ENCODE measurements at regions not wholly inside any gene's neighbourhood (a gene's known extent, or its start where the extent isn't known, plus 50 kb on each side); places are given as distances from the start of the nearest gene placed in this dataset.

DNA sequence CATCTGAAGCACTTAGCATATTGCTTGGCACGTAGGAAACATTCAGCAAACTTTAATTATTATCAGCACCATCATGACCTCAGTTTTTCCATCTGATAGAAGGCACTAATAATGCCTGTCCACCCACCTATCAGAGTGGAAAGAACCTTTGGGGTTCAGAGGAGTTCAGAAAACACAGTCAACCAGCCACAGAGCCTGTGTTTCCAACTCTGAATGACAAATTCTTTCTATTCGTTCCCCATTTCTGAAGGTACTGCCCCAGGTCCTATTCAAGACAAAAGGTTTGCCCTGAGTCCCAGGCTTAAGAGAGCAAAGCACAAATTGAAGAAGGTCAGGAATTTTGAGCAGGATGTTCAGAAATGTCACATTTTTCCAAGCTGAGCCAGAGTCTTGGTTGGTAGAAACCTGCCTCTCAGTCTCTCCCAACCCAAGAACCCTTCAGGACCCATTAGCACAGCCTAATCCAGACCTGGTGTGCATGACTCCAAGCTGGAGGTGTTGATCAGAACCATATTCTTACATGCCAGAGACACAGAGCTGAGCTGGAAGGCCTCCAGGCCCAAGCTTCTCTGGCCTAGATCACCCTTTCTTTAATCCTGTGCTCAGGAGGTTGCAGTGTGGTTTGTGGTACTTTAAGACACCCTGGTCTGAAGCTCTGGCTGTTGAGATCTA, 114.4 kb downstream of the TBX5 start:
- no peak overlapping the region for H3K4me3 ChIP-seq
- no peaks in the 10 kb centered on the region for H3K9me3 ChIP-seq
- H3K36me3 ChIP-seq: no peaks in the 10 kb centered on the region
- no peaks in the 10 kb centered on the region for H3K4me1 ChIP-seq
- no peak overlapping the region for H3K27ac ChIP-seq
- TF ChIP-seq POLR2AphosphoS5 (IDR thresholded peaks at IDR 0.05) (no peak), POLR2A (IDR thresholded peaks at IDR 0.05) (no peak), EP300 (IDR thresholded peaks at IDR 0.05) (no peak)
- TF ChIP-seq, protein P1, sequence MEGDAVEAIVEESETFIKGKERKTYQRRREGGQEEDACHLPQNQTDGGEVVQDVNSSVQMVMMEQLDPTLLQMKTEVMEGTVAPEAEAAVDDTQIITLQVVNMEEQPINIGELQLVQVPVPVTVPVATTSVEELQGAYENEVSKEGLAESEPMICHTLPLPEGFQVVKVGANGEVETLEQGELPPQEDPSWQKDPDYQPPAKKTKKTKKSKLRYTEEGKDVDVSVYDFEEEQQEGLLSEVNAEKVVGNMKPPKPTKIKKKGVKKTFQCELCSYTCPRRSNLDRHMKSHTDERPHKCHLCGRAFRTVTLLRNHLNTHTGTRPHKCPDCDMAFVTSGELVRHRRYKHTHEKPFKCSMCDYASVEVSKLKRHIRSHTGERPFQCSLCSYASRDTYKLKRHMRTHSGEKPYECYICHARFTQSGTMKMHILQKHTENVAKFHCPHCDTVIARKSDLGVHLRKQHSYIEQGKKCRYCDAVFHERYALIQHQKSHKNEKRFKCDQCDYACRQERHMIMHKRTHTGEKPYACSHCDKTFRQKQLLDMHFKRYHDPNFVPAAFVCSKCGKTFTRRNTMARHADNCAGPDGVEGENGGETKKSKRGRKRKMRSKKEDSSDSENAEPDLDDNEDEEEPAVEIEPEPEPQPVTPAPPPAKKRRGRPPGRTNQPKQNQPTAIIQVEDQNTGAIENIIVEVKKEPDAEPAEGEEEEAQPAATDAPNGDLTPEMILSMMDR (IDR thresholded peaks at IDR 0.05): no peak
- WGBS: 48% methylated on average over 2 of the region's 2 CpGs
- DNase-seq (ENCODE audit: low spot score in 2 of 2): no peak
- peaks cover 4% of the 10 kb centered on the region for H3K27me3 ChIP-seq

DNA sequence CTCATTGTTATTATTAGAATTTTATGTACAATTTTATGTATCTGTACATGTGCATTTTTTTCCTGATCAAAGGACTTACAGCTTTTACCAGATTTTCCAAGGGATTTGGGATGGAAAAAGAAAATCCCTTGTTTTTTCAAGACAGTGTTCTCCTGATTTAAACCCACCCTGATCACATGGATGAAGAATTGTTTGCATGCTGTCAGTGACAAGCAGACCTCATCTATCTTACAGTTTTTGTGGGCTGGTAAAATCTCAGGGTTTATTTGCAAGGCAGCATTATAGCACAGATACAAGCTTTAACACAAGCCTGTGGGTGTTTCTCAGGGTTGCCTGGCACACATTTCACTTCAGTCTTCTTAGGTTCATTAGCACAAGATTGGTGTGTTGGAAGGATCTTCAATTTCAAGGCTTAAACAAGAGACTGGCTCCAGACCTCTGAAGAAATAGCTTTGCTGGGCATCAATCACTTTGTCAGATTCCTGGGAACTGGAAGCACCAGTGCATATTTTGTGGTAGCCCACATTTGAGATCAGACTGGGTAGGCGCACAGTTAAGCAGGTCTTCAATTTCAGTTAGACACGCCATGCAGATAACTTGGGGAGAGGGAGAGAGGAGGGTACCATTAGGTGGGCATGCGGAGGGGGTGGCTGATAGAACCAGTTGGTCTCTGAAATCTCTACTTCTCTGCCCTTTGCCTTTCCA, 118.0 kb downstream of the TBX5 start:
- Histone ChIP-seq H3K27me3 (peaks cover 4% of the 10 kb centered on the region), H3K27ac (no peak overlapping the region), H3K9me3 (no peaks in the 10 kb centered on the region), H3K4me1 (no peaks in the 10 kb centered on the region), H3K4me3 (no peak overlapping the region), H3K36me3 (no peaks in the 10 kb centered on the region)
- DNase-seq (ENCODE audit: low spot score in 2 of 2): no peak
- 39% methylated on average over 3 of the region's 3 CpGs for WGBS
- TF ChIP-seq POLR2A (IDR thresholded peaks at IDR 0.05): no peak
- TF ChIP-seq, protein P1 (IDR thresholded peaks at IDR 0.05): no peak
- no peak for TF ChIP-seq POLR2AphosphoS5 (IDR thresholded peaks at IDR 0.05)
- TF ChIP-seq EP300 (IDR thresholded peaks at IDR 0.05): no peak

- TF ChIP-seq, protein P1 (IDR thresholded peaks at IDR 0.05): no peak
- no peak for TF ChIP-seq POLR2AphosphoS5 (IDR thresholded peaks at IDR 0.05)
- no peak for TF ChIP-seq EP300 (IDR thresholded peaks at IDR 0.05)
- no peak for TF ChIP-seq POLR2A (IDR thresholded peaks at IDR 0.05)
- DNase-seq (ENCODE audit: low spot score in 2 of 2): no peak
- Histone ChIP-seq H3K36me3 (no peaks in the 10 kb centered on the region), H3K9me3 (no peaks in the 10 kb centered on the region), H3K4me1 (no peaks in the 10 kb centered on the region), H3K4me3 (no peak overlapping the region), H3K27ac (no peak overlapping the region), H3K27me3 (peaks cover 4% of the 10 kb centered on the region)
- 86% methylated on average over 2 of the region's 2 CpGs for WGBS
Observed at GRCh38 chr12:114286145-114286544, 119.8 kb downstream of the TBX5 start.

- no peak for DNase-seq (ENCODE audit: low spot score in 2 of 2)
- Histone ChIP-seq H3K9me3 (no peaks in the 10 kb centered on the region), H3K27me3 (peaks cover 4% of the 10 kb centered on the region), H3K27ac (no peak overlapping the region), H3K4me3 (no peak overlapping the region), H3K4me1 (no peaks in the 10 kb centered on the region), H3K36me3 (no peaks in the 10 kb centered on the region)
- WGBS: 32% methylated on average over 1 of the region's 1 CpG
- no peak for TF ChIP-seq EP300 (IDR thresholded peaks at IDR 0.05)
- no peak for TF ChIP-seq POLR2A (IDR thresholded peaks at IDR 0.05)
- TF ChIP-seq, protein P1 (IDR thresholded peaks at IDR 0.05): no peak
- TF ChIP-seq POLR2AphosphoS5 (IDR thresholded peaks at IDR 0.05): no peak
Observed at GRCh38 chr12:114285554-114285953, 120.4 kb downstream of the TBX5 start.

DNA sequence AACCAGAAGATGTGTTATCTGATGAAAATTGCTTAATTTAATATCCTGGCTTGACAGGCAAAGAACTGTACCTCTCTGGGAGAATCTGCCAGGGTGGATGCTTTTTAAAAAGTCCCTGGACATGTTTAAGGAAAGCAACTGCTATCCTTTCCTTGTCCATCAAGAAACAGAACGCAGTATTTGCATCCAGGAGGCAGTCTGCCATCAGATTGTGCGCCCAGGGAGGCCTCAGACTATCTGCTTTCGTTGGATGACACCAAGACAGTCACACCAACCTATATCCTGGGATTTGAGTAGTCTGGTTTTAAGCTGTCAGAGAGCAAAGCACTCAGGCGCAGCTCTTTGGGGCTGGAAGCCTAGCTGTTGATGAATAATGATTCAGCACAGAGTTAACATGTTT, 121.9 kb downstream of the TBX5 start:
- no peak overlapping the region for H3K27ac ChIP-seq
- no peaks in the 10 kb centered on the region for H3K4me1 ChIP-seq
- no peak for TF ChIP-seq POLR2AphosphoS5 (IDR thresholded peaks at IDR 0.05)
- no peak for TF ChIP-seq POLR2A (IDR thresholded peaks at IDR 0.05)
- TF ChIP-seq, protein P1 (IDR thresholded peaks at IDR 0.05): no peak
- no peak for TF ChIP-seq EP300 (IDR thresholded peaks at IDR 0.05)
- DNase-seq (ENCODE audit: low spot score in 2 of 2): no peak
- H3K9me3 ChIP-seq: no peaks in the 10 kb centered on the region
- 78% methylated on average over 4 of the region's 4 CpGs for WGBS
- H3K36me3 ChIP-seq: no peaks in the 10 kb centered on the region
- no peak overlapping the region for H3K4me3 ChIP-seq
- H3K27me3 ChIP-seq: peaks cover 6% of the 10 kb centered on the region
